WTC11 (cell line): ENCODE measurements at regions not wholly inside any gene's neighbourhood (a gene's known extent, or its start where the extent isn't known, plus 50 kb on each side); places are given as distances from the start of the nearest gene placed in this dataset.

Experiments used
- ATAC-seq: fragments of 200-7000 bp; cut with Tn5 transposase; 2 replicates; pipeline ENCODE4 v1.10.0; 2021; ENCODE audit warnings: mild to moderate bottlenecking, moderate library complexity
- CTCF ChIA-PET: fragments of 300-600 bp; sonication (Branson Sonifier 250); formaldehyde crosslinking; loops from one replicate; lab custom pipeline; 2021; ENCODE audit warnings: antibody characterized with exemption; lab: Charles Lee
- POLR2A ChIA-PET: fragments of 350-600 bp; sonication (Branson Sonifier 250); formaldehyde crosslinking; loops from one replicate; lab custom pipeline; 2021; ENCODE audit warnings: antibody characterized with exemption; lab: Charles Lee
- DNase-seq: peaks from one replicate; pipeline ENCODE4 v3.0.0; 2021; ENCODE audit warnings: low spot score
- H3K27ac Mint-ChIP-seq: 2 replicates; pipeline ENCODE4 v1.8.0; 2021; ENCODE audit warnings: mixed read lengths
- H3K27me3 Mint-ChIP-seq: 2 replicates; pipeline ENCODE4 v1.8.0; 2021; ENCODE audit warnings: low read depth, mild to moderate bottlenecking, moderate library complexity, mixed read lengths
- H3K36me3 Mint-ChIP-seq: 2 replicates; pipeline ENCODE4 v1.8.0; 2021; ENCODE audit warnings: mixed read lengths
- H3K4me1 Mint-ChIP-seq: 2 replicates; pipeline ENCODE4 v1.8.0; 2022; ENCODE audit warnings: mixed read lengths
- H3K4me3 Mint-ChIP-seq: 2 replicates; pipeline ENCODE4 v1.8.0; 2021; ENCODE audit warnings: mild to moderate bottlenecking, moderate library complexity, mixed read lengths
- H3K9me3 Mint-ChIP-seq: 2 replicates; pipeline ENCODE4 v1.8.0; 2021; ENCODE audit warnings: mixed read lengths
- ATF1 ChIP-seq: sonication (generic); formaldehyde crosslinking; IDR thresholded peaks from 2 replicates; pipeline ENCODE4 v1.8.1; 2023; ENCODE audit warnings: mild to moderate bottlenecking, moderate library complexity, missing genetic modification reagents
- CBFB ChIP-seq: sonication (generic); formaldehyde crosslinking; IDR thresholded peaks from 2 replicates; pipeline ENCODE4 v1.8.1; 2022; ENCODE audit warnings: mild to moderate bottlenecking, low read depth, missing genetic modification reagents
- FOXJ3 ChIP-seq: sonication (generic); formaldehyde crosslinking; IDR thresholded peaks from 2 replicates; pipeline ENCODE4 v1.9.0; 2021; ENCODE audit warnings: missing genetic modification reagents, mild to moderate bottlenecking, borderline replicate concordance
- GABPB1 ChIP-seq: sonication (generic); formaldehyde crosslinking; IDR thresholded peaks from 2 replicates; pipeline ENCODE4 v1.8.1; 2023; ENCODE audit warnings: mild to moderate bottlenecking, missing genetic modification reagents
- NFATC4 ChIP-seq: fragments of 250-450 bp; sonication (Bioruptor Pico); IDR thresholded peaks from 2 replicates; pipeline ENCODE4 v1.9.0; 2021; ENCODE audit warnings: mild to moderate bottlenecking
- NR3C1 ChIP-seq: sonication (generic); formaldehyde crosslinking; conservative IDR thresholded peaks from 2 replicates; pipeline ENCODE4 v1.8.1; 2023; ENCODE audit warnings: low read depth, mild to moderate bottlenecking, missing genetic modification reagents
- ZNF121 ChIP-seq: sonication (generic); formaldehyde crosslinking; IDR thresholded peaks from 2 replicates; pipeline ENCODE4 v1.8.0; 2023; ENCODE audit warnings: missing genetic modification reagents
- ZNF138 ChIP-seq: sonication (generic); formaldehyde crosslinking; conservative IDR thresholded peaks from 2 replicates; pipeline ENCODE4 v1.8.1; 2022; ENCODE audit warnings: mild to moderate bottlenecking, moderate library complexity, missing genetic modification reagents
- ZNF263 ChIP-seq: sonication (generic); formaldehyde crosslinking; IDR thresholded peaks from 2 replicates; pipeline ENCODE4 v1.8.1; 2022; ENCODE audit warnings: low read depth, mild to moderate bottlenecking, moderate library complexity, missing genetic modification reagents
- ZNF317 ChIP-seq: sonication (generic); formaldehyde crosslinking; IDR thresholded peaks from 2 replicates; pipeline ENCODE4 v1.8.1; 2023; ENCODE audit warnings: low read depth, mild to moderate bottlenecking, moderate library complexity, missing genetic modification reagents, borderline replicate concordance
- TF ChIP-seq, protein P1 (sequence below): sonication (generic); formaldehyde crosslinking; IDR thresholded peaks from 2 replicates; pipeline ENCODE4 v1.8.1; 2023; ENCODE audit warnings: mild to moderate bottlenecking, missing genetic modification reagents
- TF ChIP-seq, protein P2 (sequence below): sonication (generic); formaldehyde crosslinking; IDR thresholded peaks from 2 replicates; pipeline ENCODE4 v1.8.1; 2022; ENCODE audit warnings: low read depth, mild to moderate bottlenecking, moderate library complexity, missing genetic modification reagents, borderline replicate concordance
- TF ChIP-seq, protein P3 (sequence below): sonication (generic); formaldehyde crosslinking; IDR thresholded peaks from 2 replicates; pipeline ENCODE4 v1.8.1; 2023; ENCODE audit warnings: mild to moderate bottlenecking, missing genetic modification reagents
- TF ChIP-seq, protein P4 (sequence below): sonication (generic); formaldehyde crosslinking; IDR thresholded peaks from 2 replicates; pipeline ENCODE4 v1.8.0; 2022; ENCODE audit warnings: mild to moderate bottlenecking, missing genetic modification reagents
- TF ChIP-seq, protein P5 (sequence below): sonication (generic); formaldehyde crosslinking; IDR thresholded peaks from 2 replicates; pipeline ENCODE4 v1.8.1; 2023; ENCODE audit warnings: mild to moderate bottlenecking, missing genetic modification reagents, moderate library complexity
- TF ChIP-seq, protein P6 (sequence below): sonication (generic); formaldehyde crosslinking; IDR thresholded peaks from 2 replicates; pipeline ENCODE4 v1.8.0; 2023; ENCODE audit warnings: missing genetic modification reagents, mild to moderate bottlenecking, borderline replicate concordance
- TF ChIP-seq, protein P7 (sequence below): sonication (generic); formaldehyde crosslinking; IDR thresholded peaks from 2 replicates; pipeline ENCODE4 v1.8.0; 2023; ENCODE audit warnings: mild to moderate bottlenecking, missing genetic modification reagents
- TF ChIP-seq, protein P8 (sequence below): sonication (generic); formaldehyde crosslinking; IDR thresholded peaks from 2 replicates; pipeline ENCODE4 v1.8.1; 2022; ENCODE audit warnings: mild to moderate bottlenecking, moderate library complexity, missing genetic modification reagents

DNA sequence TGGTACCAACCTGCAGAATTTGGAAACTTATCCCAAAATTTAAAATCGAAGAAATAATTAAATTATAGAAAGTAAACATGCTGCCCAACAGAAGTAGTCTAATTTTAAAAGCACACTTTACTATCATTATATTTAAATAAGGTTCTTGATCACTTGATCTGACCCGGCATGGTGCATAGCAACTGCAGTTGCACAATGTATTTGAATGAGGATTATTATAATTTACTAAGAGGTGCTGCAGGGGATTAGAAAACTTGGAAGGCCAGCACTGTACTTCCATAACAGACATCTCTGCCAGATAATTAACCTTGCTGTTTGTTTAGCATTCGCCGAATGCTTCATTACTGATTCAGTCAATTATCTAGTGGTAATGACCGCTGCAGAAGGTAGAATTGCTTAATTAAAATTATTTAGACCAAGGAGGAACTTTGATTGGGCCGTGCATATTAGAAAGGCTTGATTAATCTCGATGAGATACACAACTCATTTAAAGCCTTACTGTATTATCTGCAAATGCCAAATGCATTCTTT is 971.6 kb downstream of the ZPLD1 start:
- no peak overlapping the region for H3K27ac Mint-ChIP-seq

More for the DNA sequence above, 971.6 kb downstream of the ZPLD1 start:
- Mint-ChIP-seq H3K9me3 (no peaks in the 10 kb centered on the region), H3K4me1 (peaks cover 11% of the 10 kb centered on the region), H3K36me3 (no peaks in the 10 kb centered on the region), H3K27me3 (no peaks in the 10 kb centered on the region), H3K4me3 (no peak overlapping the region)
- ATAC-seq: no peak
- POLR2A ChIA-PET: no interaction called here
- DNase-seq: no peak
- no peak for TF ChIP-seq ZNF121 (CRISPR knock-in tag)
- no peak for TF ChIP-seq CBFB
- TF ChIP-seq ZNF263 (CRISPR knock-in tag): no peak
- TF ChIP-seq ZNF138 (CRISPR knock-in tag): no peak
- TF ChIP-seq FOXJ3: no peak
- TF ChIP-seq, protein P1, sequence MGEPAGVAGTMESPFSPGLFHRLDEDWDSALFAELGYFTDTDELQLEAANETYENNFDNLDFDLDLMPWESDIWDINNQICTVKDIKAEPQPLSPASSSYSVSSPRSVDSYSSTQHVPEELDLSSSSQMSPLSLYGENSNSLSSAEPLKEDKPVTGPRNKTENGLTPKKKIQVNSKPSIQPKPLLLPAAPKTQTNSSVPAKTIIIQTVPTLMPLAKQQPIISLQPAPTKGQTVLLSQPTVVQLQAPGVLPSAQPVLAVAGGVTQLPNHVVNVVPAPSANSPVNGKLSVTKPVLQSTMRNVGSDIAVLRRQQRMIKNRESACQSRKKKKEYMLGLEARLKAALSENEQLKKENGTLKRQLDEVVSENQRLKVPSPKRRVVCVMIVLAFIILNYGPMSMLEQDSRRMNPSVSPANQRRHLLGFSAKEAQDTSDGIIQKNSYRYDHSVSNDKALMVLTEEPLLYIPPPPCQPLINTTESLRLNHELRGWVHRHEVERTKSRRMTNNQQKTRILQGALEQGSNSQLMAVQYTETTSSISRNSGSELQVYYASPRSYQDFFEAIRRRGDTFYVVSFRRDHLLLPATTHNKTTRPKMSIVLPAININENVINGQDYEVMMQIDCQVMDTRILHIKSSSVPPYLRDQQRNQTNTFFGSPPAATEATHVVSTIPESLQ: no peak
- TF ChIP-seq NR3C1: no peak
- TF ChIP-seq, protein P2, sequence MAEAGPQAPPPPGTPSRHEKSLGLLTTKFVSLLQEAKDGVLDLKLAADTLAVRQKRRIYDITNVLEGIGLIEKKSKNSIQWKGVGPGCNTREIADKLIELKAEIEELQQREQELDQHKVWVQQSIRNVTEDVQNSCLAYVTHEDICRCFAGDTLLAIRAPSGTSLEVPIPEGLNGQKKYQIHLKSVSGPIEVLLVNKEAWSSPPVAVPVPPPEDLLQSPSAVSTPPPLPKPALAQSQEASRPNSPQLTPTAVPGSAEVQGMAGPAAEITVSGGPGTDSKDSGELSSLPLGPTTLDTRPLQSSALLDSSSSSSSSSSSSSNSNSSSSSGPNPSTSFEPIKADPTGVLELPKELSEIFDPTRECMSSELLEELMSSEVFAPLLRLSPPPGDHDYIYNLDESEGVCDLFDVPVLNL (CRISPR knock-in tag): no peak
- no peak for TF ChIP-seq NFATC4
- TF ChIP-seq, protein P3, sequence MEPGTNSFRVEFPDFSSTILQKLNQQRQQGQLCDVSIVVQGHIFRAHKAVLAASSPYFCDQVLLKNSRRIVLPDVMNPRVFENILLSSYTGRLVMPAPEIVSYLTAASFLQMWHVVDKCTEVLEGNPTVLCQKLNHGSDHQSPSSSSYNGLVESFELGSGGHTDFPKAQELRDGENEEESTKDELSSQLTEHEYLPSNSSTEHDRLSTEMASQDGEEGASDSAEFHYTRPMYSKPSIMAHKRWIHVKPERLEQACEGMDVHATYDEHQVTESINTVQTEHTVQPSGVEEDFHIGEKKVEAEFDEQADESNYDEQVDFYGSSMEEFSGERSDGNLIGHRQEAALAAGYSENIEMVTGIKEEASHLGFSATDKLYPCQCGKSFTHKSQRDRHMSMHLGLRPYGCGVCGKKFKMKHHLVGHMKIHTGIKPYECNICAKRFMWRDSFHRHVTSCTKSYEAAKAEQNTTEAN (CRISPR knock-in tag): no peak
- TF ChIP-seq, protein P4, sequence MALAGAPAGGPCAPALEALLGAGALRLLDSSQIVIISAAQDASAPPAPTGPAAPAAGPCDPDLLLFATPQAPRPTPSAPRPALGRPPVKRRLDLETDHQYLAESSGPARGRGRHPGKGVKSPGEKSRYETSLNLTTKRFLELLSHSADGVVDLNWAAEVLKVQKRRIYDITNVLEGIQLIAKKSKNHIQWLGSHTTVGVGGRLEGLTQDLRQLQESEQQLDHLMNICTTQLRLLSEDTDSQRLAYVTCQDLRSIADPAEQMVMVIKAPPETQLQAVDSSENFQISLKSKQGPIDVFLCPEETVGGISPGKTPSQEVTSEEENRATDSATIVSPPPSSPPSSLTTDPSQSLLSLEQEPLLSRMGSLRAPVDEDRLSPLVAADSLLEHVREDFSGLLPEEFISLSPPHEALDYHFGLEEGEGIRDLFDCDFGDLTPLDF: no peak
- no peak for TF ChIP-seq ZNF317 (CRISPR knock-in tag)
- TF ChIP-seq, protein P5, sequence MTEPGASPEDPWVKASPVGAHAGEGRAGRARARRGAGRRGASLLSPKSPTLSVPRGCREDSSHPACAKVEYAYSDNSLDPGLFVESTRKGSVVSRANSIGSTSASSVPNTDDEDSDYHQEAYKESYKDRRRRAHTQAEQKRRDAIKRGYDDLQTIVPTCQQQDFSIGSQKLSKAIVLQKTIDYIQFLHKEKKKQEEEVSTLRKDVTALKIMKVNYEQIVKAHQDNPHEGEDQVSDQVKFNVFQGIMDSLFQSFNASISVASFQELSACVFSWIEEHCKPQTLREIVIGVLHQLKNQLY: no peak
- TF ChIP-seq, protein P6, sequence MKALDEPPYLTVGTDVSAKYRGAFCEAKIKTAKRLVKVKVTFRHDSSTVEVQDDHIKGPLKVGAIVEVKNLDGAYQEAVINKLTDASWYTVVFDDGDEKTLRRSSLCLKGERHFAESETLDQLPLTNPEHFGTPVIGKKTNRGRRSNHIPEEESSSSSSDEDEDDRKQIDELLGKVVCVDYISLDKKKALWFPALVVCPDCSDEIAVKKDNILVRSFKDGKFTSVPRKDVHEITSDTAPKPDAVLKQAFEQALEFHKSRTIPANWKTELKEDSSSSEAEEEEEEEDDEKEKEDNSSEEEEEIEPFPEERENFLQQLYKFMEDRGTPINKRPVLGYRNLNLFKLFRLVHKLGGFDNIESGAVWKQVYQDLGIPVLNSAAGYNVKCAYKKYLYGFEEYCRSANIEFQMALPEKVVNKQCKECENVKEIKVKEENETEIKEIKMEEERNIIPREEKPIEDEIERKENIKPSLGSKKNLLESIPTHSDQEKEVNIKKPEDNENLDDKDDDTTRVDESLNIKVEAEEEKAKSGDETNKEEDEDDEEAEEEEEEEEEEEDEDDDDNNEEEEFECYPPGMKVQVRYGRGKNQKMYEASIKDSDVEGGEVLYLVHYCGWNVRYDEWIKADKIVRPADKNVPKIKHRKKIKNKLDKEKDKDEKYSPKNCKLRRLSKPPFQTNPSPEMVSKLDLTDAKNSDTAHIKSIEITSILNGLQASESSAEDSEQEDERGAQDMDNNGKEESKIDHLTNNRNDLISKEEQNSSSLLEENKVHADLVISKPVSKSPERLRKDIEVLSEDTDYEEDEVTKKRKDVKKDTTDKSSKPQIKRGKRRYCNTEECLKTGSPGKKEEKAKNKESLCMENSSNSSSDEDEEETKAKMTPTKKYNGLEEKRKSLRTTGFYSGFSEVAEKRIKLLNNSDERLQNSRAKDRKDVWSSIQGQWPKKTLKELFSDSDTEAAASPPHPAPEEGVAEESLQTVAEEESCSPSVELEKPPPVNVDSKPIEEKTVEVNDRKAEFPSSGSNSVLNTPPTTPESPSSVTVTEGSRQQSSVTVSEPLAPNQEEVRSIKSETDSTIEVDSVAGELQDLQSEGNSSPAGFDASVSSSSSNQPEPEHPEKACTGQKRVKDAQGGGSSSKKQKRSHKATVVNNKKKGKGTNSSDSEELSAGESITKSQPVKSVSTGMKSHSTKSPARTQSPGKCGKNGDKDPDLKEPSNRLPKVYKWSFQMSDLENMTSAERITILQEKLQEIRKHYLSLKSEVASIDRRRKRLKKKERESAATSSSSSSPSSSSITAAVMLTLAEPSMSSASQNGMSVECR (CRISPR knock-in tag): no peak
- no peak for TF ChIP-seq GABPB1 (CRISPR knock-in tag)
- TF ChIP-seq, protein P7, sequence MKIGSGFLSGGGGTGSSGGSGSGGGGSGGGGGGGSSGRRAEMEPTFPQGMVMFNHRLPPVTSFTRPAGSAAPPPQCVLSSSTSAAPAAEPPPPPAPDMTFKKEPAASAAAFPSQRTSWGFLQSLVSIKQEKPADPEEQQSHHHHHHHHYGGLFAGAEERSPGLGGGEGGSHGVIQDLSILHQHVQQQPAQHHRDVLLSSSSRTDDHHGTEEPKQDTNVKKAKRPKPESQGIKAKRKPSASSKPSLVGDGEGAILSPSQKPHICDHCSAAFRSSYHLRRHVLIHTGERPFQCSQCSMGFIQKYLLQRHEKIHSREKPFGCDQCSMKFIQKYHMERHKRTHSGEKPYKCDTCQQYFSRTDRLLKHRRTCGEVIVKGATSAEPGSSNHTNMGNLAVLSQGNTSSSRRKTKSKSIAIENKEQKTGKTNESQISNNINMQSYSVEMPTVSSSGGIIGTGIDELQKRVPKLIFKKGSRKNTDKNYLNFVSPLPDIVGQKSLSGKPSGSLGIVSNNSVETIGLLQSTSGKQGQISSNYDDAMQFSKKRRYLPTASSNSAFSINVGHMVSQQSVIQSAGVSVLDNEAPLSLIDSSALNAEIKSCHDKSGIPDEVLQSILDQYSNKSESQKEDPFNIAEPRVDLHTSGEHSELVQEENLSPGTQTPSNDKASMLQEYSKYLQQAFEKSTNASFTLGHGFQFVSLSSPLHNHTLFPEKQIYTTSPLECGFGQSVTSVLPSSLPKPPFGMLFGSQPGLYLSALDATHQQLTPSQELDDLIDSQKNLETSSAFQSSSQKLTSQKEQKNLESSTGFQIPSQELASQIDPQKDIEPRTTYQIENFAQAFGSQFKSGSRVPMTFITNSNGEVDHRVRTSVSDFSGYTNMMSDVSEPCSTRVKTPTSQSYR (CRISPR knock-in tag): no peak
- TF ChIP-seq, protein P8, sequence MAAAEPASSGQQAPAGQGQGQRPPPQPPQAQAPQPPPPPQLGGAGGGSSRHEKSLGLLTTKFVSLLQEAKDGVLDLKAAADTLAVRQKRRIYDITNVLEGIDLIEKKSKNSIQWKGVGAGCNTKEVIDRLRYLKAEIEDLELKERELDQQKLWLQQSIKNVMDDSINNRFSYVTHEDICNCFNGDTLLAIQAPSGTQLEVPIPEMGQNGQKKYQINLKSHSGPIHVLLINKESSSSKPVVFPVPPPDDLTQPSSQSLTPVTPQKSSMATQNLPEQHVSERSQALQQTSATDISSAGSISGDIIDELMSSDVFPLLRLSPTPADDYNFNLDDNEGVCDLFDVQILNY: no peak
- TF ChIP-seq ATF1: no peak
- TF ChIP-seq, all 79 proteins: peak for 0
- CTCF ChIA-PET: no interaction called here
